ENCODE measurements at regions not wholly inside any gene's neighbourhood (a gene's known extent, or its start where the extent isn't known, plus 50 kb on each side); places are given as distances from the start of the nearest gene placed in this dataset.
"Not testable (repeated sequence)": the region's sequence is repeated elsewhere in the genome, so short reads cannot be mapped to it uniquely, and the experiment has no call there.

- TF ChIP-seq, protein P1, sequence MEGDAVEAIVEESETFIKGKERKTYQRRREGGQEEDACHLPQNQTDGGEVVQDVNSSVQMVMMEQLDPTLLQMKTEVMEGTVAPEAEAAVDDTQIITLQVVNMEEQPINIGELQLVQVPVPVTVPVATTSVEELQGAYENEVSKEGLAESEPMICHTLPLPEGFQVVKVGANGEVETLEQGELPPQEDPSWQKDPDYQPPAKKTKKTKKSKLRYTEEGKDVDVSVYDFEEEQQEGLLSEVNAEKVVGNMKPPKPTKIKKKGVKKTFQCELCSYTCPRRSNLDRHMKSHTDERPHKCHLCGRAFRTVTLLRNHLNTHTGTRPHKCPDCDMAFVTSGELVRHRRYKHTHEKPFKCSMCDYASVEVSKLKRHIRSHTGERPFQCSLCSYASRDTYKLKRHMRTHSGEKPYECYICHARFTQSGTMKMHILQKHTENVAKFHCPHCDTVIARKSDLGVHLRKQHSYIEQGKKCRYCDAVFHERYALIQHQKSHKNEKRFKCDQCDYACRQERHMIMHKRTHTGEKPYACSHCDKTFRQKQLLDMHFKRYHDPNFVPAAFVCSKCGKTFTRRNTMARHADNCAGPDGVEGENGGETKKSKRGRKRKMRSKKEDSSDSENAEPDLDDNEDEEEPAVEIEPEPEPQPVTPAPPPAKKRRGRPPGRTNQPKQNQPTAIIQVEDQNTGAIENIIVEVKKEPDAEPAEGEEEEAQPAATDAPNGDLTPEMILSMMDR (IDR thresholded peaks at IDR 0.05): not testable (repeated sequence)
- TF ChIP-seq EZH2 (IDR thresholded peaks at IDR 0.05): not testable (repeated sequence)
These were observed 73.8 kb upstream of the FABP2 start for GRCh38 chr4:119395701-119396100.

Data from neural progenitor cell (in vitro differentiated cells).